ENCODE measurements at regions not wholly inside any gene's neighbourhood (a gene's known extent, or its start where the extent isn't known, plus 50 kb on each side); places are given as distances from the start of the nearest gene placed in this dataset.

DNA sequence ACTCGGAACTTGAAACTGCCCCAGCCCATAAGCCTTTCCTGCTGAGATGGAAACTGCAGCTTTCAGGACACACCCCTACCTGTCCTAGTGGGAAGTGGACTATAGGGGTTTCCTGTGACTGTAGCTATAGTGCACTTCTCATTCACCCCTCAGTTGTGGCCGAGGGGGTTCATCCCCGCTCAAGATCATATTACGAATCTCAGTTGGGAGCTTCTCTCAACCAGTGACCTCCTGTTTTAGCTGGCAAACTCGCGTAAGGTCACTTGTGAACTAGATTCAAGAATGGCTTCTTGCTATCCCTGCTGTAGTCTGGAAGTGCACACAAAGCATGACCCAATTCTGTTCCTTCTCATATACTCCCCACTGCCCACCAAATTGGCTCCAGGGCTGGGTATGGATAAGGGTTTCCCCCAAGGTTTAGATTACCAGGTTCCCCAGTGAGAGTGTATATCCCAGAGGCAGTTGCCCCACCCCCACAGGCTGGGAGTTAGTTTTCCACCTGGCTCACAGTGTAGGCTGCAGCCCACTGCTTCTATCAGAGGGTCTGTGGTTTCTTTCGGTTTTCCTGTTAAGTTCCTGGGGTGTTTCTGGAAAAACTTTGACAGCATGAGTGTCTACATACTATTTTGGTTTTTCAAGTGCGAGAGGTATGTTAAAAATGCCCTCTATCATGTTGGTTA is 812.9 kb downstream of the JRKL start:
- Mint-ChIP-seq H3K4me3 (no peak overlapping the region), H3K36me3 (no peaks in the 10 kb centered on the region), H3K4me1 (no peaks in the 10 kb centered on the region), H3K9me3 (peaks cover 1 to 16% (median 3%) of the 10 kb centered on the region in 7 donors), H3K27me3 (ENCODE audit: low read depth in 3 of 3) (peaks cover 0 to 2% (median 0%) of the 10 kb centered on the region in 3 donors), H3K27ac (no peak overlapping the region)
- Histone ChIP-seq H3K9ac (ENCODE audit: insufficient read depth, low read length, poor library complexity, severe bottlenecking) (no peak overlapping the region), H3K27ac (ENCODE audit: low read depth in 1 of 2, low read length in 2 of 2) (no peak overlapping the region), H3K4me1 (ENCODE audit: control insufficient read depth in 1 of 2, insufficient read depth in 2 of 2, low read length in 2 of 2) (no peaks in the 10 kb centered on the region), H3K27me3 (ENCODE audit: control insufficient read depth in 2 of 2, insufficient read depth in 2 of 2, low read length in 2 of 2) (no peaks in the 10 kb centered on the region), H3K79me2 (ENCODE audit: insufficient read depth, low read length) (no peaks in the 10 kb centered on the region), H3K9me3 (replicated peaks in 1 of 2; ENCODE audit: control insufficient read depth in 1 of 2, insufficient read depth in 1 of 2, low read length in 2 of 2) (peaks cover 20 to 29% of the 10 kb centered on the region in 2 donors), H3K36me3 (replicated peaks in 1 of 2; ENCODE audit: control insufficient read depth in 1 of 2, insufficient read depth in 2 of 2, low read length in 2 of 2) (no peaks in the 10 kb centered on the region), H4K20me1 (ENCODE audit: insufficient read depth, low read length) (no peaks in the 10 kb centered on the region), H3K4me2 (replicated peaks; ENCODE audit: extremely low read depth, low read length, poor library complexity, severe bottlenecking) (no peak overlapping the region), H3K4me3 (replicated peaks in 1 of 3; ENCODE audit: low read depth in 2 of 3, low read length in 3 of 3) (no peak overlapping the region), H2AFZ (ENCODE audit: insufficient read depth, low read depth, low read length, poor library complexity, severe bottlenecking) (no peak overlapping the region)
- WGBS (ENCODE audit: insufficient coverage), result 77% methylated on average over 5 of the region's 8 CpGs
- DNase-seq, result no peak
- TF ChIP-seq CTCF (IDR thresholded peaks at IDR 0.05), result no peak
- intact Hi-C loops (cut with micrococcal nuclease), result no loop called here

DNA sequence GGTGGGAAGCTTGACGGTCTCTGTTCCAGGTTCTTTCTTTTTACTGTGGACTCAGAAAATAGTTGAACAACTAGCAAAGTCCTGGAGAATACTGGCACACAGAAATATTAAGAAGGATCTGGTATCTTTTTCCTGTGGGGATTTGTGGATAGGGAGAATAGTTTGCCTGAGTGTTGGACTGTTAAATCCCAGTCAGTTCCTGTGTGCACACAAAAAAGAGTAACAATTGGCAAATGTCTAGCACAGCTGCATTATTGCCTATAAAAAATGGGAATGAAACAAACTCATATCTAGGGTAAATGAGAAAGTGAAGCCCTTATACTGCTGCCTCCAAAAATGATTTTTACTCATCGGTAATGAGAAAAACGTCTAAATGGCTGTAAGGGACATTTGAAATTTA is 828.2 kb downstream of the JRKL start:
- H3K4me1 ChIP-seq (ENCODE audit: control insufficient read depth in 1 of 2, insufficient read depth in 2 of 2, low read length in 2 of 2), result no peaks in the 10 kb centered on the region
- Mint-ChIP-seq H3K27ac (no peak overlapping the region), H3K36me3 (no peaks in the 10 kb centered on the region), H3K27me3 (ENCODE audit: low read depth in 3 of 3) (no peaks in the 10 kb centered on the region), H3K4me1 (no peaks in the 10 kb centered on the region), H3K4me3 (no peak overlapping the region), H3K9me3 (peaks cover 0 to 6% (median 0%) of the 10 kb centered on the region in 7 donors)
- no peak for TF ChIP-seq CTCF (IDR thresholded peaks at IDR 0.05)
- no peaks in the 10 kb centered on the region for H4K20me1 ChIP-seq (ENCODE audit: insufficient read depth, low read length)
- H3K9me3 ChIP-seq (replicated peaks in 1 of 2; ENCODE audit: control insufficient read depth in 1 of 2, insufficient read depth in 1 of 2, low read length in 2 of 2), result no peaks in the 10 kb centered on the region
- intact Hi-C loops (cut with micrococcal nuclease), result no loop called here
- H3K4me3 ChIP-seq (replicated peaks in 1 of 3; ENCODE audit: low read depth in 2 of 3, low read length in 3 of 3), result no peak overlapping the region
- no peak overlapping the region for H2AFZ ChIP-seq (ENCODE audit: insufficient read depth, low read depth, low read length, poor library complexity, severe bottlenecking)
- no peak overlapping the region for H3K27ac ChIP-seq (ENCODE audit: low read depth in 1 of 2, low read length in 2 of 2)
- H3K4me2 ChIP-seq (replicated peaks; ENCODE audit: extremely low read depth, low read length, poor library complexity, severe bottlenecking), result no peak overlapping the region
- no CpG with 5 or more reads among the region's 3 CpGs for WGBS (ENCODE audit: insufficient coverage)
- no peak overlapping the region for H3K9ac ChIP-seq (ENCODE audit: insufficient read depth, low read length, poor library complexity, severe bottlenecking)
- H3K36me3 ChIP-seq (replicated peaks in 1 of 2; ENCODE audit: control insufficient read depth in 1 of 2, insufficient read depth in 2 of 2, low read length in 2 of 2), result no peaks in the 10 kb centered on the region
- H3K27me3 ChIP-seq (ENCODE audit: control insufficient read depth in 2 of 2, insufficient read depth in 2 of 2, low read length in 2 of 2), result no peaks in the 10 kb centered on the region
- no peak for DNase-seq
- H3K79me2 ChIP-seq (ENCODE audit: insufficient read depth, low read length), result no peaks in the 10 kb centered on the region

All from CD14-positive monocyte (primary cell).